Left kidney (tissue), 1 donor: ENCODE measurements at regions not wholly inside any gene's neighbourhood (a gene's known extent, or its start where the extent isn't known, plus 50 kb on each side); places are given as distances from the start of the nearest gene placed in this dataset.

ENCODE experiments used
- DNase-seq: peaks from one replicate; pipeline ENCODE4 v3.0.0-alpha.2; 2013

GRCh38 chr4:123809864-123810263 is 413.3 kb downstream of the SPRY1 start:
- DNase-seq = no peak

GRCh38 chr4:123812066-123812390 is 415.4 kb downstream of the SPRY1 start:
- no peak for DNase-seq

- no peak for DNase-seq
Observed at GRCh38 chr4:123813901-123814300, 417.3 kb downstream of the SPRY1 start.

- no peak for DNase-seq
Observed at GRCh38 chr4:123816462-123816861, 419.9 kb downstream of the SPRY1 start.

GRCh38 chr4:123817025-123817688 is 420.6 kb downstream of the SPRY1 start:
- no peak for DNase-seq

GRCh38 chr4:123819362-123820035 is 422.9 kb downstream of the SPRY1 start:
- DNase-seq = no peak

GRCh38 chr4:123821861-123822260 is 425.3 kb downstream of the SPRY1 start:
- DNase-seq = no peak

GRCh38 chr4:123822353-123822752 is 425.8 kb downstream of the SPRY1 start:
- DNase-seq = no peak

GRCh38 chr4:123823244-123823643 is 426.6 kb downstream of the SPRY1 start:
- DNase-seq = no peak

- DNase-seq = no peak
Observed at GRCh38 chr4:123824524-123824923, 427.9 kb downstream of the SPRY1 start.

GRCh38 chr4:123825596-123826291 is 429.1 kb downstream of the SPRY1 start:
- DNase-seq = no peak

GRCh38 chr4:123826896-123827295 is 430.3 kb downstream of the SPRY1 start:
- no peak for DNase-seq

GRCh38 chr4:123827511-123827910 is 430.9 kb downstream of the SPRY1 start:
- DNase-seq = no peak

GRCh38 chr4:123830930-123831329 is 434.3 kb downstream of the SPRY1 start:
- no peak for DNase-seq

GRCh38 chr4:123832173-123833026 is 435.8 kb downstream of the SPRY1 start:
- no peak for DNase-seq

GRCh38 chr4:123833171-123833643 is 436.6 kb downstream of the SPRY1 start:
- no peak for DNase-seq

GRCh38 chr4:123835831-123836590 is 439.4 kb downstream of the SPRY1 start:
- DNase-seq = no peak

- DNase-seq = no peak
Observed at GRCh38 chr4:123836851-123837595, 440.4 kb downstream of the SPRY1 start.

GRCh38 chr4:123838474-123838873 is 441.9 kb downstream of the SPRY1 start:
- no peak for DNase-seq

- no peak for DNase-seq
Observed at GRCh38 chr4:123840197-123840596, 443.6 kb downstream of the SPRY1 start.
